ENCODE measurements at regions not wholly inside any gene's neighbourhood (a gene's known extent, or its start where the extent isn't known, plus 50 kb on each side); places are given as distances from the start of the nearest gene placed in this dataset.

DNA sequence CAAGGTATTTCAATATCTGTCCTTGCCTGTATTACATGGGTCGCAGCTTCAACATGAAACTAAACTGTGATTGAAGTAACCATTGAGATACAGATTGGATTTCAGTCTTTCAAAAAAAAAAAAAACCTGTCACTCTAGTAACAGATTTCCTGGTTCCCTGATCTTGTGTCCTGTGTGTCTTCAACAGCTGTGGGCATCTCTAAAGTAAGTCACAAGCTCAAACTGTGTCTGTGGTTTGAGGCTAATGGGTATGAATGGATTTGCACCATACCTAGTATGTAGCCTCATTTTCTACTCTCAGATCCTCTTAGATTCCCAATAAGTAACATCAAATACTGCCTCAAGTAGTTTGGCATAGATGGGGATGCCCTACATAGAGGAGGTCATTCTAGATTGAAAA lies 300.1 kb downstream of the COG6 start:
- Histone ChIP-seq H3K9me3 (ENCODE audit: control insufficient read depth, low read depth, low read length) (no peaks in the 10 kb centered on the region), H3K4me2 (ENCODE audit: control insufficient read depth, extremely low read depth, insufficient read depth, low read depth, low read length) (no peak overlapping the region), H3K4me3 (ENCODE audit: control insufficient read depth in 2 of 3, extremely low read depth in 1 of 3, insufficient read depth in 2 of 3, low read depth in 1 of 3, low read length in 3 of 3) (no peak overlapping the region), H3K9me1 (ENCODE audit: control insufficient read depth, extremely low read depth, insufficient read depth, low read length) (no peaks in the 10 kb centered on the region), H3K36me3 (ENCODE audit: control insufficient read depth in 2 of 2, extremely low read depth in 1 of 2, insufficient read depth in 2 of 2, low read length in 2 of 2) (no peaks in the 10 kb centered on the region), H3K27ac (ENCODE audit: control insufficient read depth, insufficient read depth, low read length) (no peak overlapping the region), H3K79me2 (ENCODE audit: control insufficient read depth, insufficient read depth, low read length) (no peaks in the 10 kb centered on the region), H2AFZ (ENCODE audit: control insufficient read depth, low read length) (no peak overlapping the region), H4K20me1 (ENCODE audit: control insufficient read depth, extremely low read depth, insufficient read depth, low read length) (no peaks in the 10 kb centered on the region), H3K4me1 (ENCODE audit: control insufficient read depth, extremely low read depth, insufficient read depth, low read length) (no peaks in the 10 kb centered on the region), H3K9ac (ENCODE audit: control insufficient read depth, extremely low read depth, insufficient read depth, low read length) (no peak overlapping the region), H3K27me3 (ENCODE audit: control insufficient read depth, extremely low read depth, insufficient read depth, low read length) (no peaks in the 10 kb centered on the region)
- DNase-seq (ENCODE audit: low read depth, low spot score) (no peak), FAIRE-seq (no peak)
- dilution Hi-C loops (cut with MboI; ENCODE audit: extremely low pct_ligation_motif_present, low sequenced_read_pairs) = no loop called here
- TF ChIP-seq EZH2 (IDR thresholded peaks at IDR 0.05; ENCODE audit: low read length) (no peak), CTCF (optimal IDR thresholded peaks at IDR 0.05 in 1 of 3, IDR thresholded peaks at IDR 0.05 in 1 of 3, conservative IDR thresholded peaks at IDR 0.05 in 1 of 3; ENCODE audit: extremely low read depth in 1 of 3, insufficient read depth in 2 of 3, low read length in 3 of 3) (no peak)

GRCh38 chr13:39956036-39956435 lies 300.6 kb downstream of the COG6 start:
- no peak for FAIRE-seq
- Histone ChIP-seq H3K4me2 (ENCODE audit: control insufficient read depth, extremely low read depth, insufficient read depth, low read depth, low read length) (no peak overlapping the region), H3K9me3 (ENCODE audit: control insufficient read depth, low read depth, low read length) (no peaks in the 10 kb centered on the region), H3K36me3 (ENCODE audit: control insufficient read depth in 2 of 2, extremely low read depth in 1 of 2, insufficient read depth in 2 of 2, low read length in 2 of 2) (no peaks in the 10 kb centered on the region), H3K4me3 (ENCODE audit: control insufficient read depth in 2 of 3, extremely low read depth in 1 of 3, insufficient read depth in 2 of 3, low read depth in 1 of 3, low read length in 3 of 3) (no peak overlapping the region), H3K9ac (ENCODE audit: control insufficient read depth, extremely low read depth, insufficient read depth, low read length) (no peak overlapping the region), H3K27ac (ENCODE audit: control insufficient read depth, insufficient read depth, low read length) (no peak overlapping the region), H2AFZ (ENCODE audit: control insufficient read depth, low read length) (no peak overlapping the region), H3K4me1 (ENCODE audit: control insufficient read depth, extremely low read depth, insufficient read depth, low read length) (no peaks in the 10 kb centered on the region), H3K79me2 (ENCODE audit: control insufficient read depth, insufficient read depth, low read length) (no peaks in the 10 kb centered on the region), H3K9me1 (ENCODE audit: control insufficient read depth, extremely low read depth, insufficient read depth, low read length) (no peaks in the 10 kb centered on the region), H4K20me1 (ENCODE audit: control insufficient read depth, extremely low read depth, insufficient read depth, low read length) (no peaks in the 10 kb centered on the region), H3K27me3 (ENCODE audit: control insufficient read depth, extremely low read depth, insufficient read depth, low read length) (no peaks in the 10 kb centered on the region)
- dilution Hi-C loops (cut with MboI; ENCODE audit: extremely low pct_ligation_motif_present, low sequenced_read_pairs) = no loop called here
- no peak for DNase-seq (ENCODE audit: low read depth, low spot score)
- TF ChIP-seq CTCF (optimal IDR thresholded peaks at IDR 0.05 in 1 of 3, IDR thresholded peaks at IDR 0.05 in 1 of 3, conservative IDR thresholded peaks at IDR 0.05 in 1 of 3; ENCODE audit: extremely low read depth in 1 of 3, insufficient read depth in 2 of 3, low read length in 3 of 3) (no peak), EZH2 (IDR thresholded peaks at IDR 0.05; ENCODE audit: low read length) (no peak)

Measured in keratinocyte (primary cell).